22Rv1 (cell line): ENCODE measurements at regions not wholly inside any gene's neighbourhood (a gene's known extent, or its start where the extent isn't known, plus 50 kb on each side); places are given as distances from the start of the nearest gene placed in this dataset.

Experiments used
- H3K27ac ChIP-seq: fragments of 450-650 bp; 2 replicates; pipeline ENCODE4 v1.5.1; 2017
- ZFX ChIP-seq: fragments of 450-650 bp; IDR thresholded peaks from 2 replicates; pipeline ENCODE4 v1.6.1; 2017; ENCODE audit warnings: antibody characterized with exemption, borderline replicate concordance
- TF ChIP-seq, protein P1 (sequence below): fragments of 450-650 bp; IDR thresholded peaks from 2 replicates; pipeline ENCODE4 v1.5.1; 2017; ENCODE audit warnings: mild to moderate bottlenecking

DNA sequence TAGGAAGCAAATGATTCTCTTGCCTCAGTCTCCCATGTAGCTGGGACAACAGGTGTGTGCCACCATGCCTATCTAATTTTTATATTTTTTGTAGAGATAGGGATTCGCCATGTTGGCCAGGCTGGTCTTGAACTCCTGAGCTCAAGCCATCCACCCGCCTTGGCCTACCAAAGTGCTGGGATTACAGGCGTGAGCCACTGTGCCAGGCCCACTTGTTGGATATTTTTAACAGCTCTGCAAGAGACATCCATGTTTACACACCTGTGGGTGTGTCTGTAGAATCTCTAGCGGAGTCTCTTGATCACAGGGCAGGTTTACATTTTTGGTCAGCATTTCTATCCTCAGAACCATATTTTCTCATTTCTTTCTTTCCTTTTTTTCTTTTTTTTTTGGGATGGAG is 53.1 kb upstream of the ZFP64 start:
- no peak for TF ChIP-seq ZFX
- TF ChIP-seq, protein P1, sequence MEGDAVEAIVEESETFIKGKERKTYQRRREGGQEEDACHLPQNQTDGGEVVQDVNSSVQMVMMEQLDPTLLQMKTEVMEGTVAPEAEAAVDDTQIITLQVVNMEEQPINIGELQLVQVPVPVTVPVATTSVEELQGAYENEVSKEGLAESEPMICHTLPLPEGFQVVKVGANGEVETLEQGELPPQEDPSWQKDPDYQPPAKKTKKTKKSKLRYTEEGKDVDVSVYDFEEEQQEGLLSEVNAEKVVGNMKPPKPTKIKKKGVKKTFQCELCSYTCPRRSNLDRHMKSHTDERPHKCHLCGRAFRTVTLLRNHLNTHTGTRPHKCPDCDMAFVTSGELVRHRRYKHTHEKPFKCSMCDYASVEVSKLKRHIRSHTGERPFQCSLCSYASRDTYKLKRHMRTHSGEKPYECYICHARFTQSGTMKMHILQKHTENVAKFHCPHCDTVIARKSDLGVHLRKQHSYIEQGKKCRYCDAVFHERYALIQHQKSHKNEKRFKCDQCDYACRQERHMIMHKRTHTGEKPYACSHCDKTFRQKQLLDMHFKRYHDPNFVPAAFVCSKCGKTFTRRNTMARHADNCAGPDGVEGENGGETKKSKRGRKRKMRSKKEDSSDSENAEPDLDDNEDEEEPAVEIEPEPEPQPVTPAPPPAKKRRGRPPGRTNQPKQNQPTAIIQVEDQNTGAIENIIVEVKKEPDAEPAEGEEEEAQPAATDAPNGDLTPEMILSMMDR: no peak
- no peak overlapping the region for H3K27ac ChIP-seq

DNA sequence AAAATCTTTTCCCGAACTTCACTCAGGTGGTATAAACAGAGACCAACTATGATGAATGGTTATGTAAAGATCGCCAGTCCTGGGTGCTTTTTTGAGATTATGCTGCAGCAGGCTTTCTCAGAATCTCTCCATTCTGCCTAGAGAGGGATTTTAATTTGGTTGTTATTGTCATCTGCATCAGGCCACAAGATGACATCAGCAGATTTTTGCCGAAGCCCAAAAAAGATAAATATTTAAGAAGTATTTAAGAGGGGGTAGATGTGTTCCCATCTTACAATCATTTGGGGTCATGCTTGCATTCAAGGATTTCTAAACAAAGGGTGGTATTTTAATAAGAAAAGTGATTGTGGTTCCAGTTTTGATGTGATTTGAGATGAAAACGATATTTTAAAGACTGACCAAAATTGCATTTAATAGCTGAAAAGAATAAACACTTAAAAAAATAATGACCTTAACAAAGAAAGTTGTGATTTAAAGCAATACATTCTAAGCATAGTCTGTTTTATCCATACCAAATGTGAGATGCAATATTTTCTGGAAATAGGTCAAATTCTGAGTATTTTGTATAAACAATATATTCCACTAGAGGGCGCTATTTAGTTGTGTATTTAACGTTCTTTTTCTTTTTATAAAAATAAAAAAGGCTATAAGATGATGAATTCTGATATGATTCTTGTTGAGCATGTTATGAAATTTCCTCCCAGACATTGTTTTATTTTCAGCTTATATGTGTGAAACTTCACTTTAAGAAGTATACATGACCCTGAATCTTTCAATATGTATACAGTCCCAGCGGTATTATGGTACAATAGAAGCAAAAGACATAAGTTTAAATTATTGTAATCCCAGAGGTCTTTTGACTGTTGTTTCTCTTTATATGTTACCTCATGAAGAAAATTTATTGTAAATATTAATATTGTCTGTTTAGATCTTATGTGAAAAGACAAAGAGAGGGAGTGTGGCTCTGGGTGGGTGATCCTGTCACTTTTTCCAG is 51.0 kb upstream of the ZFP64 start:
- TF ChIP-seq, protein P1: peak; percentile 76
- no peak for TF ChIP-seq ZFX
- no peak overlapping the region for H3K27ac ChIP-seq
